Mesenchymal stem cell (in vitro differentiated cells and primary cell): ENCODE measurements at regions not wholly inside any gene's neighbourhood (a gene's known extent, or its start where the extent isn't known, plus 50 kb on each side); places are given as distances from the start of the nearest gene placed in this dataset.
"Not testable (repeated sequence)": the region's sequence is repeated elsewhere in the genome, so short reads cannot be mapped to it uniquely, and the experiment has no call there.

ENCODE experiments used
- DNase-seq: peaks from one replicate; pipeline ENCODE4 v3.0.0-alpha.2; 2013
- H2AFZ ChIP-seq: one replicate; pipeline ENCODE4 v1.6.1; 2013; ENCODE audit warnings: low read depth, mild to moderate bottlenecking, control low read depth, inconsistent platforms, low read length, moderate library complexity
- H2AK5ac ChIP-seq: 2 replicates; pipeline ENCODE4 v1.6.1; 2013; ENCODE audit warnings: low read length, moderate library complexity, mild to moderate bottlenecking, inconsistent platforms; ENCODE audit not compliant: severe bottlenecking
- H2BK120ac ChIP-seq: one replicate; pipeline ENCODE4 v1.6.1; 2013; ENCODE audit warnings: low read depth, mild to moderate bottlenecking, inconsistent platforms, low read length, moderate library complexity
- H2BK12ac ChIP-seq, 2 experiments: one replicate each; pipeline ENCODE4 v1.6.1; 2013; ENCODE audit warnings: inconsistent platforms in 2 of 2, low read length in 2 of 2, mild to moderate bottlenecking in 2 of 2, moderate library complexity in 2 of 2, control low read depth in 1 of 2
- H2BK15ac ChIP-seq: one replicate; pipeline ENCODE4 v1.6.1; 2013; ENCODE audit warnings: mild to moderate bottlenecking, low read depth, inconsistent platforms; ENCODE audit not compliant: poor library complexity, severe bottlenecking
- H2BK5ac ChIP-seq: 2 replicates; pipeline ENCODE4 v1.6.1; 2013; ENCODE audit warnings: low read depth, mild to moderate bottlenecking, low read length, control low read depth, inconsistent platforms; ENCODE audit not compliant: poor library complexity, severe bottlenecking
- H3K14ac ChIP-seq, 2 experiments: one replicate each; pipeline ENCODE4 v1.6.1; 2013; ENCODE audit warnings: inconsistent platforms in 2 of 2, low read length in 2 of 2, control low read depth in 1 of 2, mild to moderate bottlenecking in 1 of 2, moderate library complexity in 1 of 2
- H3K18ac ChIP-seq, 2 experiments: one replicate each; pipeline ENCODE4 v1.6.1; 2013; ENCODE audit warnings: inconsistent platforms in 2 of 2, low read length in 2 of 2, control low read depth in 1 of 2, low read depth in 1 of 2, mild to moderate bottlenecking in 1 of 2
- H3K23ac ChIP-seq, 2 experiments: one replicate each; pipeline ENCODE4 v1.6.1; 2013; ENCODE audit warnings: inconsistent platforms in 2 of 2, low read length in 2 of 2, mild to moderate bottlenecking in 2 of 2, moderate library complexity in 2 of 2, control low read depth in 1 of 2
- H3K27ac ChIP-seq: 2 replicates; pipeline ENCODE4 v1.5.1; 2013; ENCODE audit warnings: mild to moderate bottlenecking, moderate library complexity, low read length, control low read depth, inconsistent platforms; ENCODE audit not compliant: poor library complexity, severe bottlenecking
- H3K27me3 ChIP-seq, 2 experiments: 2 replicates each; pipeline versions ENCODE4 v1.6.1 to v1.7.0; 2013; ENCODE audit warnings: low read length in 2 of 2, mild to moderate bottlenecking in 2 of 2, moderate library complexity in 2 of 2, control low read depth in 1 of 2, inconsistent platforms in 1 of 2; ENCODE audit not compliant: control insufficient read depth in 1 of 2, insufficient read depth in 1 of 2
- H3K36me3 ChIP-seq, 2 experiments: 2 replicates each; pipeline versions ENCODE4 v1.6.1 to v1.7.0; 2013; ENCODE audit warnings: low read length in 2 of 2, control low read depth in 1 of 2, inconsistent platforms in 1 of 2, low read depth in 1 of 2, mild to moderate bottlenecking in 1 of 2; ENCODE audit not compliant: insufficient read depth in 2 of 2, control insufficient read depth in 1 of 2
- H3K4ac ChIP-seq, 2 experiments: one replicate each; pipeline ENCODE4 v1.6.1; 2013; ENCODE audit warnings: inconsistent platforms in 2 of 2, low read length in 2 of 2, mild to moderate bottlenecking in 2 of 2, moderate library complexity in 2 of 2, control low read depth in 1 of 2, low read depth in 1 of 2
- H3K4me1 ChIP-seq: 2 replicates; pipeline ENCODE4 v1.6.1; 2013; ENCODE audit warnings: low read depth, low read length, control low read depth; ENCODE audit not compliant: control insufficient read depth, insufficient read depth
- H3K4me2 ChIP-seq: 2 replicates; pipeline ENCODE4 v1.6.1; 2013; ENCODE audit warnings: low read length, mild to moderate bottlenecking, inconsistent platforms; ENCODE audit not compliant: poor library complexity, severe bottlenecking
- H3K4me3 ChIP-seq, 2 experiments: 2 replicates each; pipeline versions ENCODE4 v1.5.1 to v1.7.0; 2013; ENCODE audit warnings: low read length in 2 of 2, mild to moderate bottlenecking in 2 of 2, control low read depth in 1 of 2, low read depth in 1 of 2; ENCODE audit not compliant: insufficient read depth in 1 of 2
- H3K79me1 ChIP-seq: replicated peaks from 2 replicates; pipeline ENCODE4 v1.6.1; 2013; ENCODE audit warnings: mild to moderate bottlenecking, control low read depth, low read length, inconsistent platforms; ENCODE audit not compliant: poor library complexity, severe bottlenecking
- H3K9ac ChIP-seq: 2 replicates; pipeline ENCODE4 v1.7.0; 2013; ENCODE audit warnings: mild to moderate bottlenecking, low read length, moderate library complexity
- H3K9me3 ChIP-seq: 2 replicates; pipeline ENCODE4 v1.7.0; 2013; ENCODE audit warnings: mild to moderate bottlenecking, low read length; ENCODE audit not compliant: control insufficient read depth
- H4K8ac ChIP-seq: one replicate; pipeline ENCODE4 v1.6.1; 2013; ENCODE audit warnings: inconsistent platforms, mild to moderate bottlenecking, low read length, moderate library complexity
- H4K91ac ChIP-seq: one replicate; pipeline ENCODE4 v1.6.1; 2013; ENCODE audit warnings: mild to moderate bottlenecking, low read length, inconsistent platforms
- WGBS: methylation state at CpG from one replicate; pipeline ENCODE4 v1.1.7; 2013; ENCODE audit warnings: mixed read lengths; 5-methylcytosine and 5-hydroxymethylcytosine counted together

- no peak overlapping the region for H3K18ac ChIP-seq
- H3K9ac ChIP-seq: peak overlapping the region; percentile 52
- H3K9me3 ChIP-seq: no peaks in the 10 kb centered on the region
- no CpG with 5 or more reads among the region's 2 CpGs for WGBS
- H3K14ac ChIP-seq: no peak overlapping the region
- no peaks in the 10 kb centered on the region for H3K27me3 ChIP-seq
- H4K8ac ChIP-seq: no peak overlapping the region
- H3K23ac ChIP-seq: no peak overlapping the region
- no peak overlapping the region for H2BK15ac ChIP-seq
- H2BK5ac ChIP-seq: no peak overlapping the region
- H2AK5ac ChIP-seq: no peak overlapping the region
- no peak overlapping the region for H2AFZ ChIP-seq
- no peaks in the 10 kb centered on the region for H3K4me1 ChIP-seq
- no peak overlapping the region for H4K91ac ChIP-seq
- no peak overlapping the region for H2BK120ac ChIP-seq
- peak; percentile 19 for DNase-seq
- no peak overlapping the region for H2BK12ac ChIP-seq
- no peak overlapping the region for H3K4me2 ChIP-seq
- no peak overlapping the region for H3K4me3 ChIP-seq
- H3K79me1 ChIP-seq: no peaks in the 10 kb centered on the region
- H3K27ac ChIP-seq: no peak overlapping the region
- H3K36me3 ChIP-seq: no peaks in the 10 kb centered on the region
- H3K4ac ChIP-seq: no peak overlapping the region
Observed at GRCh38 chr1:73674945-73675561, 522.9 kb downstream of the LRRIQ3 start.

DNA sequence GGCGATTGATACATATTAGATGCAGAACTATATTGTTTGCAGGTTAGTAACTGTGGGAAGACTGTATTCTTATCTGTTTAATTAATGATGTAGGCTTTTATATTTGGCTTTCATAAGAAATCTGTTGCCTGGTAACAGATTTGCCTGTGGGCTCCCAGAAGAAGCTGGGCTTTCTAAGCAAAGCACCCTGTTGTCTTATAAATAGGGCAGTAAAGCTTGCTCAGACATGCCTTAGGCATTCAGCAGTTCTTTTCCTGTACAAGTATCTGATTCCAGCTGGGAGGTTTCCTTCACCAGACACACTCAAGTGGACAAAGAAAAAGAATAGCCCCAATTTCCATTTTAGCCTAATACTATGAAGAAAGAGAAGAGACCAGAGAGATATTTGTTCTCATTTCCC is 524.0 kb downstream of the LRRIQ3 start:
- Histone ChIP-seq H3K4me3 (no peak overlapping the region), H3K4ac (no peak overlapping the region), H3K23ac (no peak overlapping the region), H2AFZ (no peak overlapping the region), H2AK5ac (no peak overlapping the region), H4K8ac (no peak overlapping the region), H4K91ac (no peak overlapping the region), H2BK120ac (no peak overlapping the region), H3K4me2 (no peak overlapping the region), H3K9ac (no peak overlapping the region), H3K27ac (no peak overlapping the region), H3K4me1 (no peaks in the 10 kb centered on the region), H2BK15ac (no peak overlapping the region), H3K9me3 (no peaks in the 10 kb centered on the region), H3K36me3 (no peaks in the 10 kb centered on the region), H3K27me3 (no peaks in the 10 kb centered on the region), H3K14ac (no peak overlapping the region), H2BK5ac (no peak overlapping the region), H2BK12ac (no peak overlapping the region), H3K79me1 (no peaks in the 10 kb centered on the region), H3K18ac (no peak overlapping the region)
- 95% methylated on average over 1 of the region's 1 CpG for WGBS
- DNase-seq: no peak

DNA sequence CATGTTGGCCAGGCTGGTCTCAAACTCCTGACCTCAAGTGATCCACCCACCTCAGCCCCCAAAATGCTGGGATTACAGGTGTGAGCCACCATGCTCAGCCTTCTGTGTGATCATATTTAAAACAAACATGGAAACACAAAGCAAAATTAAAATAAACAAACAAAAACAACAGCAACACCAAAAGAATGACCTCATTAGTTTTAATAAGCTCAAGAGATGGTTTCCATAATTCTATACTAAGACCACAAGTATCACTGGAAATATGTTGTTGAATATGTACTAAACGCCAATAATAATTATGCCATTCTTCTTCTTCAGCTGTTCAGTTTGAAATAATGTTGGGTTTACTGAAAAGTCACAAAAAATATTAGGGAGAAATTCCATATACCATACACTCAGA is 526.4 kb downstream of the LRRIQ3 start:
- H2BK12ac ChIP-seq: no peak overlapping the region
- no peak overlapping the region for H2AK5ac ChIP-seq
- no peak overlapping the region for H4K8ac ChIP-seq
- no peak overlapping the region for H3K9ac ChIP-seq
- H3K36me3 ChIP-seq: no peaks in the 10 kb centered on the region
- no peak overlapping the region for H3K23ac ChIP-seq
- H3K4me2 ChIP-seq: no peak overlapping the region
- no peak overlapping the region for H2AFZ ChIP-seq
- DNase-seq: no peak
- WGBS: no CpG with 5 or more reads among the region's 1 CpG
- no peaks in the 10 kb centered on the region for H3K27me3 ChIP-seq
- H2BK120ac ChIP-seq: no peak overlapping the region
- no peak overlapping the region for H4K91ac ChIP-seq
- no peaks in the 10 kb centered on the region for H3K4me1 ChIP-seq
- no peak overlapping the region for H3K14ac ChIP-seq
- H3K4ac ChIP-seq: no peak overlapping the region
- H3K18ac ChIP-seq: no peak overlapping the region
- no peak overlapping the region for H2BK5ac ChIP-seq
- no peak overlapping the region for H2BK15ac ChIP-seq
- H3K27ac ChIP-seq: no peak overlapping the region
- no peaks in the 10 kb centered on the region for H3K9me3 ChIP-seq
- H3K4me3 ChIP-seq: no peak overlapping the region
- no peaks in the 10 kb centered on the region for H3K79me1 ChIP-seq

GRCh38 chr1:73667959-73668358 is 530.0 kb downstream of the LRRIQ3 start:
- not testable (repeated sequence) for H3K36me3 ChIP-seq, H3K27ac ChIP-seq, H3K4ac ChIP-seq, H3K9ac ChIP-seq, H3K23ac ChIP-seq, H2AK5ac ChIP-seq, H4K91ac ChIP-seq, H2BK15ac ChIP-seq, H3K79me1 ChIP-seq, H2BK5ac ChIP-seq, H3K4me2 ChIP-seq, H3K27me3 ChIP-seq, H3K4me3 ChIP-seq, H2BK120ac ChIP-seq, H3K4me1 ChIP-seq, H3K18ac ChIP-seq, H4K8ac ChIP-seq, DNase-seq, H2AFZ ChIP-seq, H3K14ac ChIP-seq, H3K9me3 ChIP-seq, H2BK12ac ChIP-seq
- WGBS: 67% methylated on average over 4 of the region's 4 CpGs
